NCI-H69 (cell line): ENCODE measurements at regions not wholly inside any gene's neighbourhood (a gene's known extent, or its start where the extent isn't known, plus 50 kb on each side); places are given as distances from the start of the nearest gene placed in this dataset.
"Not testable (repeated sequence)": the region's sequence is repeated elsewhere in the genome, so short reads cannot be mapped to it uniquely, and the experiment has no call there.

ENCODE experiments used
- DNase-seq: peaks from one replicate; lab custom pipeline; 2025; lab: John Stamatoyannopoulos, UW

- DNase-seq, result peak; percentile 70
These were observed 103.7 kb upstream of the MNS1 start for GRCh38 chr15:56568466-56569167.

GRCh38 chr15:56557415-56557814 is 92.5 kb upstream of the MNS1 start:
- no peak for DNase-seq

GRCh38 chr15:56553486-56553885 is 88.5 kb upstream of the MNS1 start:
- DNase-seq, result no peak

- no peak for DNase-seq
These were observed 87.7 kb upstream of the MNS1 start for GRCh38 chr15:56552659-56553058.

GRCh38 chr15:56540570-56540969 is 75.6 kb upstream of the MNS1 start:
- DNase-seq, result not testable (repeated sequence)

GRCh38 chr15:56540157-56540556 is 75.2 kb upstream of the MNS1 start:
- not testable (repeated sequence) for DNase-seq

- no peak for DNase-seq
These were observed 74.1 kb upstream of the MNS1 start for GRCh38 chr15:56538901-56539545.

GRCh38 chr15:56537881-56538280 is 72.9 kb upstream of the MNS1 start:
- DNase-seq, result no peak

- DNase-seq, result peak; percentile 38
These were observed 69.8 kb upstream of the MNS1 start for GRCh38 chr15:56534728-56535127.

- DNase-seq, result no peak
These were observed 68.9 kb upstream of the MNS1 start for GRCh38 chr15:56533731-56534403.

GRCh38 chr15:56532721-56533460 is 68.0 kb upstream of the MNS1 start:
- DNase-seq, result no peak

GRCh38 chr15:56530157-56530556 is 65.2 kb upstream of the MNS1 start:
- no peak for DNase-seq

- DNase-seq, result no peak
These were observed 63.2 kb upstream of the MNS1 start for GRCh38 chr15:56528136-56528535.

GRCh38 chr15:56524915-56525314 is 60.0 kb upstream of the MNS1 start:
- DNase-seq, result peak; percentile 33

- DNase-seq, result no peak
These were observed 58.6 kb upstream of the MNS1 start for GRCh38 chr15:56523521-56523920.

GRCh38 chr15:56519000-56519399 is 54.1 kb upstream of the MNS1 start:
- no peak for DNase-seq
